ENCODE measurements at regions not wholly inside any gene's neighbourhood (a gene's known extent, or its start where the extent isn't known, plus 50 kb on each side); places are given as distances from the start of the nearest gene placed in this dataset.
"Not testable (repeated sequence)": the region's sequence is repeated elsewhere in the genome, so short reads cannot be mapped to it uniquely, and the experiment has no call there.

- H3K27me3 ChIP-seq (ENCODE audit: control insufficient read depth, insufficient read depth, low read length) = no peaks in the 10 kb centered on the region
- DNase-seq = peak; percentile 21
- no peak overlapping the region for H3K4me3 ChIP-seq (ENCODE audit: insufficient read depth, low read depth, low read length)
- no peaks in the 10 kb centered on the region for H3K36me3 ChIP-seq (replicated peaks; ENCODE audit: control insufficient read depth, insufficient read depth, low read length)
Observed at GRCh38 chr2:105515581-105516415, 116.9 kb upstream of the FHL2 start.

GRCh38 chr2:105514576-105514975 lies 115.7 kb upstream of the FHL2 start:
- no peak for DNase-seq
- Histone ChIP-seq H3K36me3 (replicated peaks; ENCODE audit: control insufficient read depth, insufficient read depth, low read length) (no peaks in the 10 kb centered on the region), H3K4me3 (ENCODE audit: insufficient read depth, low read depth, low read length) (no peak overlapping the region), H3K27me3 (ENCODE audit: control insufficient read depth, insufficient read depth, low read length) (no peaks in the 10 kb centered on the region)

- no peak for DNase-seq
- no peak overlapping the region for H3K4me3 ChIP-seq (ENCODE audit: insufficient read depth, low read depth, low read length)
- H3K27me3 ChIP-seq (ENCODE audit: control insufficient read depth, insufficient read depth, low read length) = no peaks in the 10 kb centered on the region
- no peaks in the 10 kb centered on the region for H3K36me3 ChIP-seq (replicated peaks; ENCODE audit: control insufficient read depth, insufficient read depth, low read length)
Observed at GRCh38 chr2:105510761-105511528, 112.1 kb upstream of the FHL2 start.

GRCh38 chr2:105509269-105510086 lies 110.6 kb upstream of the FHL2 start:
- Histone ChIP-seq H3K27me3 (ENCODE audit: control insufficient read depth, insufficient read depth, low read length) (no peaks in the 10 kb centered on the region), H3K4me3 (ENCODE audit: insufficient read depth, low read depth, low read length) (no peak overlapping the region), H3K36me3 (replicated peaks; ENCODE audit: control insufficient read depth, insufficient read depth, low read length) (no peaks in the 10 kb centered on the region)
- DNase-seq = no peak

- not testable (repeated sequence) for H3K4me3 ChIP-seq (ENCODE audit: insufficient read depth, low read depth, low read length); H3K27me3 ChIP-seq (ENCODE audit: control insufficient read depth, insufficient read depth, low read length); DNase-seq; H3K36me3 ChIP-seq (replicated peaks; ENCODE audit: control insufficient read depth, insufficient read depth, low read length)
Observed at GRCh38 chr2:105506860-105507259, 108.0 kb upstream of the FHL2 start.

- no peaks in the 10 kb centered on the region for H3K27me3 ChIP-seq (ENCODE audit: control insufficient read depth, insufficient read depth, low read length)
- DNase-seq = no peak
- H3K4me3 ChIP-seq (ENCODE audit: insufficient read depth, low read depth, low read length) = no peak overlapping the region
- no peaks in the 10 kb centered on the region for H3K36me3 ChIP-seq (replicated peaks; ENCODE audit: control insufficient read depth, insufficient read depth, low read length)
Observed at GRCh38 chr2:105504459-105504858, 105.6 kb upstream of the FHL2 start.

GRCh38 chr2:105502625-105503334 lies 103.9 kb upstream of the FHL2 start:
- no peak for DNase-seq

GRCh38 chr2:105498281-105498846 lies 99.5 kb upstream of the FHL2 start:
- H3K4me3 ChIP-seq (ENCODE audit: insufficient read depth, low read depth, low read length) = no peak overlapping the region
- no peaks in the 10 kb centered on the region for H3K36me3 ChIP-seq (replicated peaks; ENCODE audit: control insufficient read depth, insufficient read depth, low read length)
- H3K27me3 ChIP-seq (ENCODE audit: control insufficient read depth, insufficient read depth, low read length) = no peaks in the 10 kb centered on the region
- no peak for DNase-seq

More at GRCh38 chr2:105502625-105503334, 103.9 kb upstream of the FHL2 start:
- Histone ChIP-seq H3K27me3 (ENCODE audit: control insufficient read depth, insufficient read depth, low read length) (no peaks in the 10 kb centered on the region), H3K4me3 (ENCODE audit: insufficient read depth, low read depth, low read length) (no peak overlapping the region), H3K36me3 (replicated peaks; ENCODE audit: control insufficient read depth, insufficient read depth, low read length) (no peaks in the 10 kb centered on the region)

GRCh38 chr2:105497094-105497493 lies 98.2 kb upstream of the FHL2 start:
- H3K4me3 ChIP-seq (ENCODE audit: insufficient read depth, low read depth, low read length) = no peak overlapping the region
- H3K36me3 ChIP-seq (replicated peaks; ENCODE audit: control insufficient read depth, insufficient read depth, low read length) = no peaks in the 10 kb centered on the region
- no peak for DNase-seq
- no peaks in the 10 kb centered on the region for H3K27me3 ChIP-seq (ENCODE audit: control insufficient read depth, insufficient read depth, low read length)

GRCh38 chr2:105496271-105496670 lies 97.4 kb upstream of the FHL2 start:
- Histone ChIP-seq H3K27me3 (ENCODE audit: control insufficient read depth, insufficient read depth, low read length) (no peaks in the 10 kb centered on the region), H3K36me3 (replicated peaks; ENCODE audit: control insufficient read depth, insufficient read depth, low read length) (no peaks in the 10 kb centered on the region), H3K4me3 (ENCODE audit: insufficient read depth, low read depth, low read length) (no peak overlapping the region)
- no peak for DNase-seq

GRCh38 chr2:105494683-105495425 lies 96.0 kb upstream of the FHL2 start:
- Histone ChIP-seq H3K27me3 (ENCODE audit: control insufficient read depth, insufficient read depth, low read length) (no peaks in the 10 kb centered on the region), H3K4me3 (ENCODE audit: insufficient read depth, low read depth, low read length) (no peak overlapping the region), H3K36me3 (replicated peaks; ENCODE audit: control insufficient read depth, insufficient read depth, low read length) (no peaks in the 10 kb centered on the region)
- no peak for DNase-seq

- H3K4me3 ChIP-seq (ENCODE audit: insufficient read depth, low read depth, low read length) = no peak overlapping the region
- no peaks in the 10 kb centered on the region for H3K27me3 ChIP-seq (ENCODE audit: control insufficient read depth, insufficient read depth, low read length)
- DNase-seq = no peak
- H3K36me3 ChIP-seq (replicated peaks; ENCODE audit: control insufficient read depth, insufficient read depth, low read length) = no peaks in the 10 kb centered on the region
Observed at GRCh38 chr2:105490956-105491355, 92.1 kb upstream of the FHL2 start.

GRCh38 chr2:105490204-105490603 lies 91.4 kb upstream of the FHL2 start:
- Histone ChIP-seq H3K36me3 (replicated peaks; ENCODE audit: control insufficient read depth, insufficient read depth, low read length) (no peaks in the 10 kb centered on the region), H3K4me3 (ENCODE audit: insufficient read depth, low read depth, low read length) (no peak overlapping the region), H3K27me3 (ENCODE audit: control insufficient read depth, insufficient read depth, low read length) (no peaks in the 10 kb centered on the region)
- no peak for DNase-seq
